ENCODE measurements at regions not wholly inside any gene's neighbourhood (a gene's known extent, or its start where the extent isn't known, plus 50 kb on each side); places are given as distances from the start of the nearest gene placed in this dataset.

DNA sequence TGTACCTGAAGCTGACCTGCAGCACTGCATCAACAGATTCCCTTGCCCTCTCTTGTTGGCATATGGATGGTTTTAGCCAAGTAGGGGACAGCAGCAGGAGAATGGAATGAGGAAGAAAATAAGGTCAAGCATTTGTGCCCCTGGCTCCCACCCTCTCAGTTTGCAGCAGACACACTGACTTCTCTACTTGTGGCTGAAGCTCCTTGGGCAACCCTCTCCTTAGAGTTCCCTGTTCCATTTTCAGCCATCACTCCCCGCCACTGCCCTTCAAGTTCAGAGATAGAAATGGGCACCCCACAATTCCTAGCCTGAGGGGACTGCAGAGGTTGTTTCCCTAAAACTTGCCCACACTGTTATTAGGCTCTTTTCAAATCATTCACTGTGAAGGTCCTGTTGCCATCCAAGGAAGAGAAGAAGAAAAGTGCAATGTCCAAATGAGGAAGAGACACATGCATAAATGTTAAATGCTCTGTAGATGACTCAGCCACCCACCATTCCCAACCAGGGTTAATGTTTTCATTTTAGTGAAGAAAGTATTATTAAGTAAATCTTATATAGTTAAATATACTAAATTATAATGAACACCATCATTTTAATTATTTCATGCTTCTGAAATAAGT lies 295.9 kb upstream of the UBE2E2 start:
- no peak for DNase-seq (ENCODE audit: low spot score)
- POLR2A ChIA-PET, result no interaction called here
- no peaks in the 10 kb centered on the region for H3K27me3 Mint-ChIP-seq (ENCODE audit: low read depth)

DNA sequence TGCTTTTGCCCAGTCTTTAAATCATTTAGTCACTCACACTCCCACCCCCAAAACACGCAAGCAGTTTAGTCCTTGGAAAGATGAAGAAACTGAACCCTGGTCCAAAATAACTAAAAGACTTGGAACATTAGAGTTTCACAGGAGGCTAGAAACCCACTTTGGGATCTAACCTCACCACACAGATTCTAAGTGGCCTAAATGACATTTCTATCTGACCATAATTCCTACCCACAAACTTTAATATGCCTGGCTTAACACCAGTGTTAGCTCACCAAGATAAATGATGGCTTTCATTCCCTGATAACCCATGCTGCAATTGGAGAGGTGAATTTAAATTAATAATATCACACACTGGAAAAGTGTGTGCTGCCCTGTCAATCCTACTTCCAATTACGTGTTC lies 295.3 kb upstream of the UBE2E2 start:
- Mint-ChIP-seq H3K4me3 (no peak overlapping the region), H3K36me3 (no peaks in the 10 kb centered on the region), H3K9me3 (peaks cover 6% of the 10 kb centered on the region), H3K27me3 (ENCODE audit: low read depth) (no peaks in the 10 kb centered on the region), H3K27ac (no peak overlapping the region), H3K4me1 (peaks cover 3% of the 10 kb centered on the region; the same call in 1 of the 2 replicates)
- DNase-seq (ENCODE audit: low spot score) (no peak), ATAC-seq (no peak)
- POLR2A ChIA-PET, result no interaction called here
- CTCF ChIA-PET, result no interaction called here
- TF ChIP-seq, protein P1, sequence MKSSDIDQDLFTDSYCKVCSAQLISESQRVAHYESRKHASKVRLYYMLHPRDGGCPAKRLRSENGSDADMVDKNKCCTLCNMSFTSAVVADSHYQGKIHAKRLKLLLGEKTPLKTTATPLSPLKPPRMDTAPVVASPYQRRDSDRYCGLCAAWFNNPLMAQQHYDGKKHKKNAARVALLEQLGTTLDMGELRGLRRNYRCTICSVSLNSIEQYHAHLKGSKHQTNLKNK (CRISPR knock-in tag; IDR thresholded peaks at IDR 0.05), result no peak
- TF ChIP-seq, protein P2, sequence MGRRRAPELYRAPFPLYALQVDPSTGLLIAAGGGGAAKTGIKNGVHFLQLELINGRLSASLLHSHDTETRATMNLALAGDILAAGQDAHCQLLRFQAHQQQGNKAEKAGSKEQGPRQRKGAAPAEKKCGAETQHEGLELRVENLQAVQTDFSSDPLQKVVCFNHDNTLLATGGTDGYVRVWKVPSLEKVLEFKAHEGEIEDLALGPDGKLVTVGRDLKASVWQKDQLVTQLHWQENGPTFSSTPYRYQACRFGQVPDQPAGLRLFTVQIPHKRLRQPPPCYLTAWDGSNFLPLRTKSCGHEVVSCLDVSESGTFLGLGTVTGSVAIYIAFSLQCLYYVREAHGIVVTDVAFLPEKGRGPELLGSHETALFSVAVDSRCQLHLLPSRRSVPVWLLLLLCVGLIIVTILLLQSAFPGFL (CRISPR knock-in tag; IDR thresholded peaks at IDR 0.05; ENCODE audit: borderline replicate concordance), result no peak
- TF ChIP-seq RORB (CRISPR knock-in tag; IDR thresholded peaks at IDR 0.05), result no peak
- TF ChIP-seq, protein P3, sequence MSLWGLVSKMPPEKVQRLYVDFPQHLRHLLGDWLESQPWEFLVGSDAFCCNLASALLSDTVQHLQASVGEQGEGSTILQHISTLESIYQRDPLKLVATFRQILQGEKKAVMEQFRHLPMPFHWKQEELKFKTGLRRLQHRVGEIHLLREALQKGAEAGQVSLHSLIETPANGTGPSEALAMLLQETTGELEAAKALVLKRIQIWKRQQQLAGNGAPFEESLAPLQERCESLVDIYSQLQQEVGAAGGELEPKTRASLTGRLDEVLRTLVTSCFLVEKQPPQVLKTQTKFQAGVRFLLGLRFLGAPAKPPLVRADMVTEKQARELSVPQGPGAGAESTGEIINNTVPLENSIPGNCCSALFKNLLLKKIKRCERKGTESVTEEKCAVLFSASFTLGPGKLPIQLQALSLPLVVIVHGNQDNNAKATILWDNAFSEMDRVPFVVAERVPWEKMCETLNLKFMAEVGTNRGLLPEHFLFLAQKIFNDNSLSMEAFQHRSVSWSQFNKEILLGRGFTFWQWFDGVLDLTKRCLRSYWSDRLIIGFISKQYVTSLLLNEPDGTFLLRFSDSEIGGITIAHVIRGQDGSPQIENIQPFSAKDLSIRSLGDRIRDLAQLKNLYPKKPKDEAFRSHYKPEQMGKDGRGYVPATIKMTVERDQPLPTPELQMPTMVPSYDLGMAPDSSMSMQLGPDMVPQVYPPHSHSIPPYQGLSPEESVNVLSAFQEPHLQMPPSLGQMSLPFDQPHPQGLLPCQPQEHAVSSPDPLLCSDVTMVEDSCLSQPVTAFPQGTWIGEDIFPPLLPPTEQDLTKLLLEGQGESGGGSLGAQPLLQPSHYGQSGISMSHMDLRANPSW (CRISPR knock-in tag; conservative IDR thresholded peaks at IDR 0.05; ENCODE audit: low read depth), result no peak
- TF ChIP-seq FOXK1 (CRISPR knock-in tag; IDR thresholded peaks at IDR 0.05), result no peak
- TF ChIP-seq, protein P4, sequence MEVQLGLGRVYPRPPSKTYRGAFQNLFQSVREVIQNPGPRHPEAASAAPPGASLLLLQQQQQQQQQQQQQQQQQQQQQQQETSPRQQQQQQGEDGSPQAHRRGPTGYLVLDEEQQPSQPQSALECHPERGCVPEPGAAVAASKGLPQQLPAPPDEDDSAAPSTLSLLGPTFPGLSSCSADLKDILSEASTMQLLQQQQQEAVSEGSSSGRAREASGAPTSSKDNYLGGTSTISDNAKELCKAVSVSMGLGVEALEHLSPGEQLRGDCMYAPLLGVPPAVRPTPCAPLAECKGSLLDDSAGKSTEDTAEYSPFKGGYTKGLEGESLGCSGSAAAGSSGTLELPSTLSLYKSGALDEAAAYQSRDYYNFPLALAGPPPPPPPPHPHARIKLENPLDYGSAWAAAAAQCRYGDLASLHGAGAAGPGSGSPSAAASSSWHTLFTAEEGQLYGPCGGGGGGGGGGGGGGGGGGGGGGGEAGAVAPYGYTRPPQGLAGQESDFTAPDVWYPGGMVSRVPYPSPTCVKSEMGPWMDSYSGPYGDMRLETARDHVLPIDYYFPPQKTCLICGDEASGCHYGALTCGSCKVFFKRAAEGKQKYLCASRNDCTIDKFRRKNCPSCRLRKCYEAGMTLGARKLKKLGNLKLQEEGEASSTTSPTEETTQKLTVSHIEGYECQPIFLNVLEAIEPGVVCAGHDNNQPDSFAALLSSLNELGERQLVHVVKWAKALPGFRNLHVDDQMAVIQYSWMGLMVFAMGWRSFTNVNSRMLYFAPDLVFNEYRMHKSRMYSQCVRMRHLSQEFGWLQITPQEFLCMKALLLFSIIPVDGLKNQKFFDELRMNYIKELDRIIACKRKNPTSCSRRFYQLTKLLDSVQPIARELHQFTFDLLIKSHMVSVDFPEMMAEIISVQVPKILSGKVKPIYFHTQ (CRISPR knock-in tag; IDR thresholded peaks at IDR 0.05), result no peak
- TF ChIP-seq ESRRA (CRISPR knock-in tag; IDR thresholded peaks at IDR 0.05; ENCODE audit: borderline replicate concordance), result no peak
- TF ChIP-seq, protein P5, sequence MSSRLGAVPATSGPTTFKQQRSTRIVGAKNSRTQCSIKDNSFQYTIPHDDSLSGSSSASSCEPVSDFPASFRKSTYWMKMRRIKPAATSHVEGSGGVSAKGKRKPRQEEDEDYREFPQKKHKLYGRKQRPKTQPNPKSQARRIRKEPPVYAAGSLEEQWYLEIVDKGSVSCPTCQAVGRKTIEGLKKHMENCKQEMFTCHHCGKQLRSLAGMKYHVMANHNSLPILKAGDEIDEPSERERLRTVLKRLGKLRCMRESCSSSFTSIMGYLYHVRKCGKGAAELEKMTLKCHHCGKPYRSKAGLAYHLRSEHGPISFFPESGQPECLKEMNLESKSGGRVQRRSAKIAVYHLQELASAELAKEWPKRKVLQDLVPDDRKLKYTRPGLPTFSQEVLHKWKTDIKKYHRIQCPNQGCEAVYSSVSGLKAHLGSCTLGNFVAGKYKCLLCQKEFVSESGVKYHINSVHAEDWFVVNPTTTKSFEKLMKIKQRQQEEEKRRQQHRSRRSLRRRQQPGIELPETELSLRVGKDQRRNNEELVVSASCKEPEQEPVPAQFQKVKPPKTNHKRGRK (CRISPR knock-in tag; IDR thresholded peaks at IDR 0.05; ENCODE audit: borderline replicate concordance), result no peak
- TF ChIP-seq PRRX2 (CRISPR knock-in tag; IDR thresholded peaks at IDR 0.05), result no peak
- TF ChIP-seq FOXJ3 (CRISPR knock-in tag; IDR thresholded peaks at IDR 0.05; ENCODE audit: borderline replicate concordance), result no peak
- TF ChIP-seq, protein P6, sequence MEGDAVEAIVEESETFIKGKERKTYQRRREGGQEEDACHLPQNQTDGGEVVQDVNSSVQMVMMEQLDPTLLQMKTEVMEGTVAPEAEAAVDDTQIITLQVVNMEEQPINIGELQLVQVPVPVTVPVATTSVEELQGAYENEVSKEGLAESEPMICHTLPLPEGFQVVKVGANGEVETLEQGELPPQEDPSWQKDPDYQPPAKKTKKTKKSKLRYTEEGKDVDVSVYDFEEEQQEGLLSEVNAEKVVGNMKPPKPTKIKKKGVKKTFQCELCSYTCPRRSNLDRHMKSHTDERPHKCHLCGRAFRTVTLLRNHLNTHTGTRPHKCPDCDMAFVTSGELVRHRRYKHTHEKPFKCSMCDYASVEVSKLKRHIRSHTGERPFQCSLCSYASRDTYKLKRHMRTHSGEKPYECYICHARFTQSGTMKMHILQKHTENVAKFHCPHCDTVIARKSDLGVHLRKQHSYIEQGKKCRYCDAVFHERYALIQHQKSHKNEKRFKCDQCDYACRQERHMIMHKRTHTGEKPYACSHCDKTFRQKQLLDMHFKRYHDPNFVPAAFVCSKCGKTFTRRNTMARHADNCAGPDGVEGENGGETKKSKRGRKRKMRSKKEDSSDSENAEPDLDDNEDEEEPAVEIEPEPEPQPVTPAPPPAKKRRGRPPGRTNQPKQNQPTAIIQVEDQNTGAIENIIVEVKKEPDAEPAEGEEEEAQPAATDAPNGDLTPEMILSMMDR (IDR thresholded peaks at IDR 0.05), result no peak

More for the DNA sequence above, 295.9 kb upstream of the UBE2E2 start:
- Mint-ChIP-seq H3K36me3 (no peaks in the 10 kb centered on the region), H3K9me3 (peaks cover 11% of the 10 kb centered on the region), H3K4me1 (peaks cover 3% of the 10 kb centered on the region; the same call in 1 of the 2 replicates), H3K4me3 (no peak overlapping the region), H3K27ac (no peak overlapping the region)
- ATAC-seq, result no peak
- CTCF ChIA-PET, result no interaction called here
- TF ChIP-seq, protein P6 (IDR thresholded peaks at IDR 0.05), result no peak
- TF ChIP-seq, protein P7, sequence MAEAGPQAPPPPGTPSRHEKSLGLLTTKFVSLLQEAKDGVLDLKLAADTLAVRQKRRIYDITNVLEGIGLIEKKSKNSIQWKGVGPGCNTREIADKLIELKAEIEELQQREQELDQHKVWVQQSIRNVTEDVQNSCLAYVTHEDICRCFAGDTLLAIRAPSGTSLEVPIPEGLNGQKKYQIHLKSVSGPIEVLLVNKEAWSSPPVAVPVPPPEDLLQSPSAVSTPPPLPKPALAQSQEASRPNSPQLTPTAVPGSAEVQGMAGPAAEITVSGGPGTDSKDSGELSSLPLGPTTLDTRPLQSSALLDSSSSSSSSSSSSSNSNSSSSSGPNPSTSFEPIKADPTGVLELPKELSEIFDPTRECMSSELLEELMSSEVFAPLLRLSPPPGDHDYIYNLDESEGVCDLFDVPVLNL (CRISPR knock-in tag; IDR thresholded peaks at IDR 0.05; ENCODE audit: borderline replicate concordance, low read depth), result no peak
- no peak for TF ChIP-seq ZNF121 (CRISPR knock-in tag; IDR thresholded peaks at IDR 0.05)
- TF ChIP-seq ZNF396 (CRISPR knock-in tag; IDR thresholded peaks at IDR 0.05; ENCODE audit: borderline replicate concordance), result no peak
- TF ChIP-seq GTF2I (CRISPR knock-in tag; conservative IDR thresholded peaks at IDR 0.05), result no peak
- TF ChIP-seq HMGA2 (CRISPR knock-in tag; IDR thresholded peaks at IDR 0.05), result no peak
- TF ChIP-seq, protein P5 (CRISPR knock-in tag; IDR thresholded peaks at IDR 0.05; ENCODE audit: borderline replicate concordance), result no peak
- no peak for TF ChIP-seq RELA (CRISPR knock-in tag; IDR thresholded peaks at IDR 0.05; ENCODE audit: borderline replicate concordance)
- no peak for TF ChIP-seq ZNF138 (CRISPR knock-in tag; conservative IDR thresholded peaks at IDR 0.05)

Measured in WTC11 (cell line).